ENCODE measurements at regions not wholly inside any gene's neighbourhood (a gene's known extent, or its start where the extent isn't known, plus 50 kb on each side); places are given as distances from the start of the nearest gene placed in this dataset.

GRCh38 chr6:141364232-141364631 is 768.5 kb upstream of the GJE1 start:
- no peaks in the 10 kb centered on the region for H3K4me1 Mint-ChIP-seq (ENCODE audit: low read depth, unreplicated experiment)
- FAIRE-seq (no peak), DNase-seq (ENCODE audit: low read depth) (no peak)
- no peaks in the 10 kb centered on the region for H3K9me3 ChIP-seq (ENCODE audit: insufficient read depth, low read depth, low read length)
- TF ChIP-seq CTCF (IDR thresholded peaks at IDR 0.05; ENCODE audit: insufficient read depth, low read depth, low read length) (no peak), EZH2 (IDR thresholded peaks at IDR 0.05; ENCODE audit: insufficient read depth, low read length) (no peak)
- H3K27ac Mint-ChIP-seq (ENCODE audit: unreplicated experiment) = no peak overlapping the region
- H3K4me3 Mint-ChIP-seq (ENCODE audit: unreplicated experiment) = no peak overlapping the region
- no peak overlapping the region for H3K27ac ChIP-seq (ENCODE audit: low read depth, low read length)
- H2AFZ ChIP-seq (ENCODE audit: low read depth, low read length) = no peak overlapping the region
- H3K79me2 ChIP-seq (ENCODE audit: insufficient read depth, low read length) = no peaks in the 10 kb centered on the region
- H3K36me3 ChIP-seq (ENCODE audit: insufficient read depth, low read length) = no peaks in the 10 kb centered on the region
- no peak overlapping the region for H3K9ac ChIP-seq (ENCODE audit: low read length)
- no peaks in the 10 kb centered on the region for H3K36me3 Mint-ChIP-seq (ENCODE audit: low read depth, unreplicated experiment)
- no peaks in the 10 kb centered on the region for H3K4me1 ChIP-seq (ENCODE audit: insufficient read depth, low read length)
- peaks cover 10% of the 10 kb centered on the region for H3K9me3 Mint-ChIP-seq (ENCODE audit: unreplicated experiment)
- no peak overlapping the region for H3K4me3 ChIP-seq (ENCODE audit: insufficient read depth, low read depth, low read length)
- no peaks in the 10 kb centered on the region for H3K27me3 ChIP-seq (ENCODE audit: insufficient read depth, low read length)
- H3K4me2 ChIP-seq (ENCODE audit: low read length) = no peak overlapping the region
- no peaks in the 10 kb centered on the region for H3K27me3 Mint-ChIP-seq (ENCODE audit: low read depth, unreplicated experiment)
- no peaks in the 10 kb centered on the region for H4K20me1 ChIP-seq (ENCODE audit: insufficient read depth, low read length)

GRCh38 chr6:141361559-141361958 is 771.2 kb upstream of the GJE1 start:
- DNase-seq (ENCODE audit: low read depth) (no peak), FAIRE-seq (no peak)
- Mint-ChIP-seq H3K4me3 (ENCODE audit: unreplicated experiment) (no peak overlapping the region), H3K36me3 (ENCODE audit: low read depth, unreplicated experiment) (no peaks in the 10 kb centered on the region), H3K9me3 (ENCODE audit: unreplicated experiment) (peaks cover 9% of the 10 kb centered on the region), H3K27ac (ENCODE audit: unreplicated experiment) (no peak overlapping the region), H3K27me3 (ENCODE audit: low read depth, unreplicated experiment) (no peaks in the 10 kb centered on the region), H3K4me1 (ENCODE audit: low read depth, unreplicated experiment) (no peaks in the 10 kb centered on the region)
- Histone ChIP-seq H3K4me1 (ENCODE audit: insufficient read depth, low read length) (no peaks in the 10 kb centered on the region), H3K36me3 (ENCODE audit: insufficient read depth, low read length) (no peaks in the 10 kb centered on the region), H3K79me2 (ENCODE audit: insufficient read depth, low read length) (no peaks in the 10 kb centered on the region), H2AFZ (ENCODE audit: low read depth, low read length) (no peak overlapping the region), H3K27me3 (ENCODE audit: insufficient read depth, low read length) (no peaks in the 10 kb centered on the region), H3K9ac (ENCODE audit: low read length) (no peak overlapping the region), H4K20me1 (ENCODE audit: insufficient read depth, low read length) (no peaks in the 10 kb centered on the region), H3K4me3 (ENCODE audit: insufficient read depth, low read depth, low read length) (no peak overlapping the region), H3K4me2 (ENCODE audit: low read length) (no peak overlapping the region), H3K27ac (ENCODE audit: low read depth, low read length) (no peak overlapping the region), H3K9me3 (ENCODE audit: insufficient read depth, low read depth, low read length) (no peaks in the 10 kb centered on the region)
- TF ChIP-seq CTCF (IDR thresholded peaks at IDR 0.05; ENCODE audit: insufficient read depth, low read depth, low read length) (no peak), EZH2 (IDR thresholded peaks at IDR 0.05; ENCODE audit: insufficient read depth, low read length) (no peak)

GRCh38 chr6:141359953-141360352 is 772.8 kb upstream of the GJE1 start:
- DNase-seq (ENCODE audit: low read depth) (peak; percentile 82), FAIRE-seq (no peak)
- Mint-ChIP-seq H3K36me3 (ENCODE audit: low read depth, unreplicated experiment) (no peaks in the 10 kb centered on the region), H3K27me3 (ENCODE audit: low read depth, unreplicated experiment) (no peaks in the 10 kb centered on the region), H3K27ac (ENCODE audit: unreplicated experiment) (no peak overlapping the region), H3K4me3 (ENCODE audit: unreplicated experiment) (no peak overlapping the region), H3K9me3 (ENCODE audit: unreplicated experiment) (peaks cover 7% of the 10 kb centered on the region), H3K4me1 (ENCODE audit: low read depth, unreplicated experiment) (no peaks in the 10 kb centered on the region)
- Histone ChIP-seq H3K4me3 (ENCODE audit: insufficient read depth, low read depth, low read length) (no peak overlapping the region), H3K27me3 (ENCODE audit: insufficient read depth, low read length) (no peaks in the 10 kb centered on the region), H3K36me3 (ENCODE audit: insufficient read depth, low read length) (no peaks in the 10 kb centered on the region), H3K79me2 (ENCODE audit: insufficient read depth, low read length) (no peaks in the 10 kb centered on the region), H3K4me1 (ENCODE audit: insufficient read depth, low read length) (no peaks in the 10 kb centered on the region), H2AFZ (ENCODE audit: low read depth, low read length) (no peak overlapping the region), H3K4me2 (ENCODE audit: low read length) (no peak overlapping the region), H4K20me1 (ENCODE audit: insufficient read depth, low read length) (no peaks in the 10 kb centered on the region), H3K9me3 (ENCODE audit: insufficient read depth, low read depth, low read length) (no peaks in the 10 kb centered on the region), H3K27ac (ENCODE audit: low read depth, low read length) (no peak overlapping the region), H3K9ac (ENCODE audit: low read length) (no peak overlapping the region)
- TF ChIP-seq CTCF (IDR thresholded peaks at IDR 0.05; ENCODE audit: insufficient read depth, low read depth, low read length) (no peak), EZH2 (IDR thresholded peaks at IDR 0.05; ENCODE audit: insufficient read depth, low read length) (no peak)
